GM19023 (cell line): ENCODE measurements at regions not wholly inside any gene's neighbourhood (a gene's known extent, or its start where the extent isn't known, plus 50 kb on each side); places are given as distances from the start of the nearest gene placed in this dataset.
"Not testable (repeated sequence)": the region's sequence is repeated elsewhere in the genome, so short reads cannot be mapped to it uniquely, and the experiment has no call there.

Source experiments
- ATAC-seq: cut with Tn5 transposase; IDR thresholded peaks from one replicate; pipeline ENCODE4 v1.9.1; 2021; ENCODE audit warnings: mild to moderate bottlenecking, moderate library complexity; ENCODE audit not compliant: unreplicated experiment

DNA sequence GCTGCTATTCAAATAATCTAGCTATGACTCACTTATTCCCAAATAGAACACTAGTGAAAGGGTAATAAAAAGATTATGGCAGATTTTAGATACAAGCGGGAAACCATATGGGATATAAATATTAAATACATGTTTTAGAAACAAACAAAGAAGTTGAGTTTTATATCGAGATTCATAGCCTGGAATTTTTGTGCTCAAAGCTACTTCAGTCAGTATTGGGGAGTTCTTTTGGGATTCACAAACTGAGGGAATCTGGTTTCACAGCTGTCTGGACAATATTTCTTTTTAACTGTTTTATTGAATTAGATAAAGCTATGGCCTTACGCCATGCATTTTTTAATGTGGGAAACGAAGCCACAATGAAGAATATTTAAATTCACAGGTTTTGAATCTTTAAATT, 257.1 kb upstream of the PCDH20 start:
- no peak for ATAC-seq

GRCh38 chr13:61670384-61671161, 254.9 kb upstream of the PCDH20 start:
- ATAC-seq: no peak

DNA sequence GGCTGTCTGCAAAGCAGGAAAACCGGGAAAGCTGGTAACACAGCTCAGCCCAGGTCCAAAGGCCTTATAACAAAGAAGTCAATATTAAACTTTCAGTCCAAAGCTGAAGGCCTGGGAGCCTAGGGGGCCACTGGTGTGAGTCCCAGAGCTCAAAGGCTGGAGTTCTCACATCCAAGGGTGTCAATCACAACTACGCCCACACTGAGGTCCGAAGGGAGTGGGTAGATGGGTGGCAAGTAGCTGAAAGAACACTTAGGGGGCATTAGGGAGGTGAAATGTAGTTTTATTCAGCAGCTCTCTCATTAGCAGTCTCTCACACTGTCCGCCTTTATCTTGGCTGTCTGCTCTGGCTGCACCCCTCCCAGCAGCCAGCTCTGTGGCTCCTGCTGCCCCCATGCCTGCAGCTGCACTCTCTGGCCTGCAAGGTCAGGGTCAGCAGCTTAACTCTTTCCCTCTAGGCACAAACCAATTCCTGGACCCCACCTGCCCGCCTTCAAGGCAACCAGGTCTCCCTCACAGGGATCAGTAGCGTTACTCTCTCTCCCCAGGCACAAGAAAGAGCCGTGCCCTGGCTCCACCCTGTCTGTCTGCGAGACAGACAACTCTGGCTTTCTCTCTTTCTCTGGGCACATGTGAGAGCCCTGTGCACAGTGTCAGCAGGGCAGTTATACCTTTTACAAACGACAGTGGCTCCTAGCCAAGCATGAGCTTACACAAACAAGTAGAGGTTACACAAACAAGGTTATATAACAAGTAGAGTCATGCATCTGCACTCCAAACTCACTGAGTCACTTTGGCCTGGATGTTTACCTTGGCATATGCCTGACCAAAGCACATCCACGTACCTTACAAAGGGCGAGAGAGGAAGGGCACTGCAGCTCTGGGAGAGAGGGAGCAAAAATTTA, 249.4 kb upstream of the PCDH20 start:
- no peak for ATAC-seq

DNA sequence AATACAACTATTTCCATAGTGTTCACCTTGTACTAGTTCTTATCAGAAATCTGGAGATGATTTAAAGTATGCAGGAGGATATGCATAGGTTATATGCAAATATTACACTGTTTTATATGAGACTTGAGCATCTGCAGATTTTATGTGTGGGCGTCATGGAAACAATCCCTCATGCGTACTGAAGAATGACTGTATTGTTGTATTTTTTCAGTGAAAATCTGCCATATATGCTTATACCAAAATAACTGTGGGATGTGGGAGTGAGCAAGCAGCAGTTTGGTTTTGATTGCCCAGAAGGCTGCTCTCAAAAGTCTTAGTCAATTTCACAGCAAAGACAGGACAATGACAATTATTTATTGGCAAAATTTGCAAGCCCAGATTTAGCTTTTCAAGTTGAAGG, 238.8 kb upstream of the PCDH20 start:
- ATAC-seq: no peak

GRCh38 chr13:61648547-61648946, 232.9 kb upstream of the PCDH20 start:
- no peak for ATAC-seq

DNA sequence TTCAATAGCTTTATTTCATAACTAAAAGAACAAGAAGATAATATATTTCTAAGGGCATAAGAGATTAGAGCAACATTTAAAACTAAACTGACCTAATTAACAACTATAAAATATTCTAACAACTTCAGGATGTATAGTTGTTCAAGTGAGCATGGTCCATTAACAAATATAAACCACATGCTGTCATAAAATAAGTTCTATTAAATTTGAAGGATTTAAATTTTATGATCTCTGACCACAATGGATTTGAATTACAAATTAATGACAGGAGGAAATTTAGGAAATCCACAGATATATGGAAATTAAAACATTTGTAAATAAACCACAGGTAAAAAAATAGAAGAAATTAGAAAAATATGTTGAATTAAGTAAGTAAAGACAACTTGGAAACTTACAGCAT, 196.5 kb upstream of the PCDH20 start:
- no peak for ATAC-seq

GRCh38 chr13:61608138-61608537, 192.5 kb upstream of the PCDH20 start:
- ATAC-seq: no peak

- ATAC-seq: no peak
Observed at GRCh38 chr13:61600360-61601033, 184.8 kb upstream of the PCDH20 start.

- ATAC-seq: no peak
Observed at GRCh38 chr13:61592489-61592888, 176.8 kb upstream of the PCDH20 start.

DNA sequence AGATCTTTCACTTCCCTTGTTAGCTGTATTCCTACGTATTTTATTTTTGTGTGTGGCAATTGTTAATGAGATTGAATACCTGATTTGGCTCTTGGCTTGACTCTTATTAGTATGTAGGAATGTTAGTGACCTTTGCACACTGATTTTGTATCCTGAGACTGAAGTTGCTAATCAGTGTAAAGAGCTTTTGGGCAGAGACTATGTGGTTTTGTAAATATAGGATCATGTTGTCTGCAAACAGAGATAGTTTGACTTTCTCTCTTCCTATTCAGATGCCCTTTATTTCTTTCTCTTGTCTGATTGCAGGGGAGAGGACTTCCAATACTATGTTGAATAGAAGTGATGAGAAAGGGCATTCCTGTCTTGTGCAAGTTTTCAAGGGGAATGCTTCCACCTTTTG, 160.3 kb upstream of the PCDH20 start:
- no peak for ATAC-seq

DNA sequence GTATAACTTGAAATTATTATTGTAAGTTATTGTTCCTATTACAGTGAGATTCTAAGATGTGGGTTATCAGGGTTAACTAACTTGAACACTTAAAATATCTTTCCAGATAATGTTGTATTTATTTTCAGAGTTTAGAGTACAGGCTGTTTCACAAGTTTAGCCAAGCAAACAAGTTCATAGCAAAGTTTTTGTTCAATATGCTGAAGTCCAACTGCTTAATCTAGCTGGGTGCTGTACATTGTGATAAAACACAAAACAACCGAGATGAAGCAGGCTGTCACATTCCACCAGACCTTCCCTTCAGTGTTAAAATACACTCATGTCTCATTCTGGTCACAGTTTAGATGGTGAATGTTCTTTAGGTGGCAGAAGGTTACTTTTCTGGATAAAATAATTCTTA, 148.0 kb upstream of the PCDH20 start:
- no peak for ATAC-seq

DNA sequence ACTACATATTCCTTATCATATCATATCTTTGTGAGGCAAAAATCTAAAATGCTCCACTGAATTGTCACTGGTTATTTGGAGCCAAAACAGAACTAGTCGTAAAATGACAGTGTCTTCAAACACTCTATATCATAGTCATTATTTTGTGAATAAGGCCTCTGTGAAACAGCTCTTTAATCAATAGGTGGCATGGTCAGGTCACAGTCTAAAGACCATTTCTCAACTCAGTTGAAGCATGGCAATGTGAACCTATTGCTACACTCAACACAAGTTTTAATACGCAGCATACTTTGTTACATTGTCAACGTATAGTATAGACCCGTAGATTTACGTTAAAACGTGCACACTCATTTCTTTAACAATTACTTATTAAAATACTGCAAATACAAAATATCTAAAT, 131.3 kb upstream of the PCDH20 start:
- no peak for ATAC-seq

DNA sequence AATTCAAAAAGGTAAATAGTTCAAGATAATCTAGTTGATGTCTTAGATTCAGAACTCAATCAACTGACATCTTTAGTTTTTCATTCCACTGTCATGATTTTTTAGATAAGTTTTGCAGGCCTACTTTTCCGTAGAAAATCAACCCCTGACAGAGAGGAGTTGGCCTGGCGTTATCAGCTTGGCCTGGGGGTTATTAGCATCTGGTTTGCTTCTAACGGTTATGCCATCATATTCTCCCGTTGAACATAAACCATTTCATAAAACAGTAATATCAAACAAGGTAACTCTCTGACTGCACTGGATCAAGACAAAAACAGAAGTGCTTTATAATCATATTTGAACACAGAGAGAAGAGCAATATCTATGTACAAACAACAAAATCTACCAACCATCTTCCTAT, 130.8 kb upstream of the PCDH20 start:
- ATAC-seq: no peak

GRCh38 chr13:61536433-61536832, 120.8 kb upstream of the PCDH20 start:
- ATAC-seq: no peak

- ATAC-seq: no peak
Observed at GRCh38 chr13:61531383-61532065, 115.9 kb upstream of the PCDH20 start.

- ATAC-seq: not testable (repeated sequence)
Observed at GRCh38 chr13:61519214-61519613, 103.6 kb upstream of the PCDH20 start.

- ATAC-seq: no peak
Observed at GRCh38 chr13:61508936-61509335, 93.3 kb upstream of the PCDH20 start.

DNA sequence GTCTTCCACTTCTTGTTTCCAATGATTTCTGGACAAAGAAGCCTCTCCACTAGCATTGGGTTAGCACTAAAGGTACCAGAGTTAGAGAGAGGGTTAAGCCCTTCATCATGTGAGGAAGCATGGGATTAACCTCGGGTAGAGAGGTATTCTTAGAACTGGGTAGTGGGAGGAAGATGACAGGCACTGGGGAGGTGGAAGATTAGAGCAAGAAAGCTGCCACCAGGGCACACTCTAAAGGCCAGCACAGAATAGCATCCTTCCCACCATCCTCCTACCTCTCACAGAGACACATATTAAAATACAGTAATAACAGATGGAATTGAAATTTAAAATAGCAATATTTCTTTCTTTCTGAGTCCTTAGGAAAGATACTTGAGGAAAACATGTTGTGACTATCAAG, 84.5 kb upstream of the PCDH20 start:
- no peak for ATAC-seq

GRCh38 chr13:61495648-61496047, 80.0 kb upstream of the PCDH20 start:
- ATAC-seq: no peak

GRCh38 chr13:61493556-61493955, 77.9 kb upstream of the PCDH20 start:
- ATAC-seq: not testable (repeated sequence)

DNA sequence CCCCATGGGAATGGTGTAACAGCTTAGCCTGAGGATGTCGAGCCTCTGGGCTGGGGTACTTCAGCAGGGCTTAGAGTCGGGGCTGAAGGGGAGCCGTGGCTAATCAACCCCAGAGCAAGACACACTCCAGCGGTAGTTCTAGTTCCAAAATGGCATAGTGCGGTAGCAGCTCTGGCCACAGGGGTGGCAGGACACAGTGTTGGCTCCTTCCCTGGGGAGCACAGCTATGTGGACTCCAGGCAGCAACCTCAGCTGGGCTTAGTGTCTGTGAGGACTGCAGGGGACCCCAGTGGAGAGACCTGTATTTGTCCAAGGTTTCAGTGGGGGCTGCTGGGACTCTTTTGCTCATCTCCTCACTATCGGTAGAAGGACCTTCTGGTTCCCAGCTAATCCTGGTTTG, 70.8 kb upstream of the PCDH20 start:
- ATAC-seq: no peak
